HG02981 (cell line): ENCODE measurements at regions not wholly inside any gene's neighbourhood (a gene's known extent, or its start where the extent isn't known, plus 50 kb on each side); places are given as distances from the start of the nearest gene placed in this dataset.
"Not testable (repeated sequence)": the region's sequence is repeated elsewhere in the genome, so short reads cannot be mapped to it uniquely, and the experiment has no call there.

Experiments used
- ATAC-seq: cut with Tn5 transposase; IDR thresholded peaks from one replicate; pipeline ENCODE4 v1.9.1; 2021; ENCODE audit warnings: mild to moderate bottlenecking, moderate library complexity; ENCODE audit not compliant: unreplicated experiment

GRCh38 chr5:63228154-63228553, 649.5 kb downstream of the LRRC70 start:
- ATAC-seq = no peak

- no peak for ATAC-seq
These were observed 641.6 kb downstream of the LRRC70 start for GRCh38 chr5:63220244-63220643.

GRCh38 chr5:63217422-63217821, 638.8 kb downstream of the LRRC70 start:
- no peak for ATAC-seq

- ATAC-seq = no peak
These were observed 634.6 kb downstream of the LRRC70 start for GRCh38 chr5:63213256-63213655.

GRCh38 chr5:63211448-63212132, 633.0 kb downstream of the LRRC70 start:
- ATAC-seq = no peak

- ATAC-seq = no peak
These were observed 627.4 kb downstream of the LRRC70 start for GRCh38 chr5:63205976-63206375.

- no peak for ATAC-seq
These were observed 623.1 kb downstream of the LRRC70 start for GRCh38 chr5:63201738-63202137.

- no peak for ATAC-seq
These were observed 615.5 kb downstream of the LRRC70 start for GRCh38 chr5:63194126-63194525.

GRCh38 chr5:63180190-63180589, 601.6 kb downstream of the LRRC70 start:
- not testable (repeated sequence) for ATAC-seq

GRCh38 chr5:63175850-63176249, 597.2 kb downstream of the LRRC70 start:
- no peak for ATAC-seq

GRCh38 chr5:63170486-63170885, 591.9 kb downstream of the LRRC70 start:
- no peak for ATAC-seq

- ATAC-seq = no peak
These were observed 586.4 kb downstream of the LRRC70 start for GRCh38 chr5:63164838-63165535.

GRCh38 chr5:63164339-63164738, 585.7 kb downstream of the LRRC70 start:
- no peak for ATAC-seq

- no peak for ATAC-seq
These were observed 576.7 kb downstream of the LRRC70 start for GRCh38 chr5:63155310-63155631.

- no peak for ATAC-seq
These were observed 576.1 kb downstream of the LRRC70 start for GRCh38 chr5:63154476-63155309.

GRCh38 chr5:63152871-63153270, 574.3 kb downstream of the LRRC70 start:
- no peak for ATAC-seq

GRCh38 chr5:63145167-63145566, 566.5 kb downstream of the LRRC70 start:
- no peak for ATAC-seq

GRCh38 chr5:63141591-63141990, 563.0 kb downstream of the LRRC70 start:
- peak; percentile 71 for ATAC-seq

GRCh38 chr5:63135291-63135690, 556.7 kb downstream of the LRRC70 start:
- ATAC-seq = no peak

- no peak for ATAC-seq
These were observed 553.1 kb downstream of the LRRC70 start for GRCh38 chr5:63131626-63132285.

- no peak for ATAC-seq
These were observed 550.1 kb downstream of the LRRC70 start for GRCh38 chr5:63128761-63129160.
